Thyroid gland (tissue), 4 donors: ENCODE measurements at regions not wholly inside any gene's neighbourhood (a gene's known extent, or its start where the extent isn't known, plus 50 kb on each side); places are given as distances from the start of the nearest gene placed in this dataset.

ENCODE experiments used
- CTCF ChIP-seq, 6 experiments: fragments of 200-600 bp in 3 of 6; fragments of 450-650 bp in 3 of 6; sonication (generic) in 3 of 6; IDR thresholded peaks; one replicate each; pipeline ENCODE4 v1.5.1; 2016 to 2019; ENCODE audit warnings: antibody characterized with exemption in 6 of 6, mild to moderate bottlenecking in 2 of 6, inconsistent platforms in 1 of 6, moderate library complexity in 1 of 6
- POLR2A ChIP-seq, 2 donors: fragments of 450-650 bp; IDR thresholded peaks; one replicate each; pipeline ENCODE4 v1.6.1; 2017; ENCODE audit warnings: antibody characterized with exemption in 2 of 2, mild to moderate bottlenecking in 2 of 2, moderate library complexity in 1 of 2

DNA sequence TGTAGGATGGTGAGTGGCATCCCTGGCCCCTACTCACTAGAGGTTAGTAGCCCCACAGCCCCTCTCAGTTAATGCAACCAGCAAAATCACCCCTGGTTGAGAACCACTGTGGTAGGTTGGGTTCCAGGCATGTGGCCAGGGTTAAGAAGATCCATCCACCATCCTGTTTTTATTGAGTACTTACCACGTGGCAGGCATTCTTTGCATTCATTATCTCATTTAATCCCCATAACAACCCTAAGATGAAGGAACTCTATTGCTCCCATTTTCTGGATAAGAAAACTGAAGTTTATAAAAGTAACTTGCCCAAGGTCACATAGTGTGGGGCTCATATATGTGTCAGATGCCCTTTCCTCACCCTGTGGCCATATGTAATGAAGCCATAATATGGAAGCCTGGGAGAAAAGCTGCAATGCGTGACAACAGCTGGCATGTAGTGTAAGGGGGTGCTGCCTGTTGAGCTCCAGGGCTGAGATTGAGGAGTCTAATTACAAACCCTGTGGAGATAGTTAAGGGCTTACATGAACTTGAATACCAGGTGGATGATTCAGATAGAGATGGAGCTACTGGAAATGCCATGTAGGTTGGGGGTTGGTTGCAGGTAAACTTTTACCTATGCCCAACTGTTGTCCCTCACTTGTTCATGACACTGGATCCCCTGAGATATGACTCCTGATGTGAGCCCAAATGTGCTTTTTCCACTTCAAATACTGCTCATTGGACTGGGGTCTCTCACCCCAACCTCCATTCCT is 100.2 kb upstream of the PGRMC2 start:
- no peak for TF ChIP-seq POLR2A (IDR thresholded peaks at IDR 0.05)
- no peak for TF ChIP-seq CTCF (IDR thresholded peaks at IDR 0.05)
